T-helper 1 cell (primary cell): ENCODE measurements at regions not wholly inside any gene's neighbourhood (a gene's known extent, or its start where the extent isn't known, plus 50 kb on each side); places are given as distances from the start of the nearest gene placed in this dataset.

Experiments
- DNase-seq, 5 donors: peaks; one replicate each; pipeline ENCODE4 v3.0.0-alpha.2; 2012 to 2020

DNA sequence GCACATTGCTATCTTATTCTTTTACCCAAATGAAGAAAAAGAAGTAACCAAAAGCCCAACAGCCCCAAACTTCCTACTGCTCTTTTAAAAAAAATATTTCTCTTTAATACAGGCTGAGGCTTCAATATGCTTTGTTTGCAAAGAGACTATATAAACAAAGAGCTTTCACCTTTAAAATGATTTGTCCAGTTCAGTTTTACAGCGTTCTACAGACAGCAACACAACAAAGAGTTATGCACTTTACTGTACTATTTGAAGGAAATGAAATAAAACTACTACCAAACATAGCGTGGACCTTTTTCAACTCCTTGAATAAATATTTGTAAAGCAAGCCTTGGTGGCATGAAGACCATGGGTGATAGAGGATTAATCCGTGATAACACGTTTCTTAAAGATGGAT lies 151.2 kb downstream of the FGF9 start:
- no peak for DNase-seq

DNA sequence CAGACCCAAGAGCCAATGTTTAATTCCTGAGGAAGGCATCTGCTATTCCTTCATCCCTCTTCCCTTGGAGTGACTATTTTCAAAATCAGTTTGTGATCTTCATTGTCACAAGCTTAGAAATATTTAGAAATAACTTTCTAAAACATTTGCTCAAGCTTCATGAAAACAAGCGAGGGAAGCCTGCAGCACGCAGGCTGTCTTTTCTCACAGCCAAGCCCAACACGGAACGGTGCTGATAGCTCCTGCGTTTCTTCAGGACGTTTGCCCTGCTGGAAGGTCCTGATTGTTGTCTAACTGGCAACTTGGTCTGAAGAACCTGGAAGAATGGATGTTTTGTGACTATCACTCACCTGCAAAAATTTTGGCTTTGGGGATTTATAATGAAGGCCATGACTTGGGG lies 152.5 kb downstream of the FGF9 start:
- DNase-seq = no peak

DNA sequence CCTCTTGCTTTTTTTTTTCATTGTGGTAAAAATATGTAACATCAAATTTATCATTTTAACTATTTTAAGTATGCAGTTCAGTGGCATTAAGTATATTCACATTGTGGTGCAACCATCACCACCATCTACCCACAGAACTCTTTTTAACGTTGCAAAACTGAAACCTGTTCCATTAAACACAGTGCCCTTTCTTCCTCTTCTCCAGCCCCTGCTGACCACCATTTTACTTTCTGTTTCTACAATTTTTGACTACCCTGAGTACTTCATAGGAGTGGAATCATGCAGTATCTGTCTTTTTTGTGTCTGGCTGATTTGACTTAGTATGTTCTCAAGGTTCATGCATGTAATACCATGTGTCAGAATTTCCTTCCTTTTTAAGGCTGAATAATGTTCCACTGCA lies 153.1 kb downstream of the FGF9 start:
- DNase-seq = no peak

DNA sequence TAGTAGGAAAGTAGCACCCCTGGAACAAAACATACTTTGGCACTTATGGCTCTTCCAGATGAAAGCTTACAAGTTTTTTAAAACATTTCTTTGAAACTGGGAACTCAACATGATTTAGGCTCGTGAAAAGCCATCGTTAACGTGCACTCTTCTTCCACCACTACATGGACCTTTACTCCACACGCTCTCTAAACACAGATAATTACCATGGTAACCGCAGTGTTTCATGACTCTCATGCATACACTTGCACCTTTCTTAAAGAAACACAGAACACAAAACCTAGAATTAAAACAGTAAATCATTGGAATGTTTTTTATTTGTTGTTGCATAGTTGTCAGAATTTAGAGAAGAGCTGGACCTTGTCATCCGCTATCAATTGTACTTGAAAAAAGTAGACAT lies 154.3 kb downstream of the FGF9 start:
- DNase-seq = no peak

DNA sequence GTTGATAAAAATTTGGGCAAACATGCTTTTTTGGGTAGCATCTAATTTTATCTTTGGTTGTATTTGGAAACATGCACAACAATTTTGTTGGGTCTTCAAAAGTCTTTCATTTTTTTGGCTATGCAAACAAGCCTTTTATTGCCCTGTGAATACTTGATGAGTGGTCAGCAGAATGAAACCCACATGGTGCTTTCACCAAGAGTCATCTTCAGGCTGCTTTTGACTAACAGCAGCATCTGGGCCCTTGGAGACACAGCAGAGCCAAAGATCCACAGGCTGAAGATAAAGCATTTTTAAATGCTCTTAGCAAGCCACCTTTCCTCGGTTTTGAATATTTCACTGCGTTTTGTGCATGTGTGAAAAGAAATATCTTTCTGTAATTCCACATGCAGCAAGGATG lies 154.9 kb downstream of the FGF9 start:
- DNase-seq = no peak

DNA sequence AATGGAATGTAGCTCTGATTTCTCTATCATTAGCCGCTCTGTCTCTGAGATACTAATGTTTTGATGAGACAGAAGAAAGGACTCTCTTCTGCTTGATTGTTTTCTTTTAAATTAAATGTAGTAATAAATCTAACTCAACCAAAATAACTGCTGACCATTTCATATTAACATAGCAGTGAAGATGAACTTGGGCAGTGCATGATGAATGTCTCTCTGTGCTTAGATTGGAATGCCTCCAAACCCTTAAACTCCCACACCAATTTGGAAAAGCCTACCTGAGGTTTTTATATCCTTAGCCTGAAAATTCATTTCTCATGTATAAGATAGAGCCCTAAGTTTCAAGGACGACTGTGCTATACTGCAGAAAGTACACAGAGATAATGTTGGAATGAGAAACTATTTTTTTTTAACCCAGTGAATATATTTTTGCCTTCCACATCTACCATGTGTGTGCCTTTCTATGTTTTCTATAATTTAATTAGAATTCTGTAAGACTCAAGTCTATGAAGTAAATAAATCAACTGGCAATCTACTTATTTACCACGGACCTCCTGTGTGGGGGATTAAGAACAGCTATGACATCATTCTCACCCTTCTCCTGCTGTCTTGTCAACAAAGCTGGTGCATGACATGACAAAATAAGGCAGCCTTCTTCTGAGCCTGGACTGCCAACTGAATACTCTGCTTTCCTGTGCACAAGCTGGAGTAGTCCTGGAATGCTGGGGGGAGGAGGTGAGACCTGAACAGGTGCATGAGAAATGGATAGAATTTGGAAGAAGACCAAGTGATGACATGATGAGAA lies 155.5 kb downstream of the FGF9 start:
- DNase-seq = no peak

DNA sequence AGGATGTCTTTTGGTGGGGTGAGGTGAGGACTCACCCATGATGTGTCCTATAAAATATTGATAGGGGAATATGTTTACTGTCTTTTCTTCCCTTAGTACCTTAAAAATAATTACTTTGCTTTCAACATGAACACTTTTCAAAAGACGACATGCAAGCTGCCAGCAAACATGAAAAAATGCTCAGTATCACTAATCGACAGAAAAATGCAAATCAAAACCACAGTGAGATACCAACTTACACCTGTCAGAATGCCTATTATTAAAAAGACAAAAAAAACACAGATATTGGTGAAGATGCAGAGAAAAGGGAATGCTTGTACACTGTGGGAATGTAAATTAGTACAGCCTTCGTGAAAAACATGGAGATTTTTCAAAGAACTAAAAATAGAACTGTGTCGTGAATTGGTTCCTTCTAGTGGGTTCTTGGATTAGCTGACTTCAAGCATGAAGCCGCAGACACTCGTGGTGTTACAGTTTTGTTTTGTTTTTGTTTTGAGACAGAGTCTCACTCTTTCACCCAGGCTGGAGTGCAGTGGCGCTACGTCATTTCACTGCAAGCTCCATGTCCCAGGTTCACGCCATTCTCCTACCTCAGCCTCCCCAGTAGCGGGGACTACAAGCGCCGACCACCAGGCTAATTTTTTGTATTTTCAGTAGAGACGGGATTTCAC lies 160.9 kb downstream of the FGF9 start:
- DNase-seq = no peak

DNA sequence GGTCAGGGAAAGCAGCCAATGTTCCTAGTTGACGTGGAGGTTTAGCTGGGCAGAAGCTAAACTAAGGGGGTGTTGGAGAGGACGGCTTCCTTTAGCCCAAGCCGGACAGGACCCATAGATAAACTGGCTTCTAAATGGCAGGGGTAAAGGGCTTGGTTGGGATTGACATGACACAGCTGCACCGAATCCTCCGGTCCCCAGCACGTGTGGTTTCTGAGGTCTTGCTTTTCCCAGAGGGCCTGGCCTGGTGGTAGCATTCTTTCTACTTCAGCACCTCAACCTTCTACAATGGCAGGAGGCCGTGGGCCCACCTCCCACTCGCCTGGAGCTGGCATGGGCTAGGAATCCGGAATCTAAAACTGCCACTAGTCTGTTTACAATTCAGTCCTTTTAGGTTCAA lies 163.0 kb downstream of the FGF9 start:
- DNase-seq = no peak

DNA sequence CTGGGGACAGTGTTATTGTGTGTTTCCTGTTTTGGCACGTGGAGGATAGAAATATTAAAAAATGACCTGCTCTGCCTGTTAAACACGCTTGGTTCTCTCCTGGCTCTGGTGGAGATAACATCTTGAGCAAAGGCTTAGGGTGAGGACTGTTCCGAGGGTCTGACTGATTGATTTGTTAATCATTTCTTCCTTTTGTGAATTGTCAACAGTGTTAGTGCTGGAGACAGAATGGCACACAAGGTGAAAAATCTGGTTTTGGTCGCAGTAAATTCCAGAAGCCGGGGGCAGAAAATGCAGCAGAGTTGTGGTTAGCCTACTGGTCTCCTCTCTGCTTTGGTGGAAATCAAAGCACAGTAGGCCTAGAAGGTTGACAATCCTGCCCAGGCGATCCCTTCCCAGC lies 163.6 kb downstream of the FGF9 start:
- DNase-seq = no peak

DNA sequence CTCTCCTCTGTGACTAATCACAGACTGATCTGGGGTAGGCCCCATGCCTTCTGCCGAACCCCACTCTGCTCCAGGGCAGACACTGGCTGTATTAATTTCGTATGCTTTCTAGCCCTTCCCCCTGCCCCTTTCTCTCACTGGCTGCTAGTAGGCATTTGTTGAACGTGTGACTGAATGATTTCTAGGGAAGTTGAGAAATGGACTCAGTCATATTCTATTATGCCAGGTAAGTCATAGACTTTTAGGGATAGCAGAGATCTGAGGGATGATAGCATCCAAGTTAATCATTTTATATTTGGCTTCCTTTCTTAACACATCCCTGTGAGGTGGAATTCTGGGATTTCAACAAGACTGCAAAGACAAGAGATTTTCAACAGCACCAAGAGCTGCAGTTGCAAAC lies 166.4 kb downstream of the FGF9 start:
- DNase-seq = no peak

DNA sequence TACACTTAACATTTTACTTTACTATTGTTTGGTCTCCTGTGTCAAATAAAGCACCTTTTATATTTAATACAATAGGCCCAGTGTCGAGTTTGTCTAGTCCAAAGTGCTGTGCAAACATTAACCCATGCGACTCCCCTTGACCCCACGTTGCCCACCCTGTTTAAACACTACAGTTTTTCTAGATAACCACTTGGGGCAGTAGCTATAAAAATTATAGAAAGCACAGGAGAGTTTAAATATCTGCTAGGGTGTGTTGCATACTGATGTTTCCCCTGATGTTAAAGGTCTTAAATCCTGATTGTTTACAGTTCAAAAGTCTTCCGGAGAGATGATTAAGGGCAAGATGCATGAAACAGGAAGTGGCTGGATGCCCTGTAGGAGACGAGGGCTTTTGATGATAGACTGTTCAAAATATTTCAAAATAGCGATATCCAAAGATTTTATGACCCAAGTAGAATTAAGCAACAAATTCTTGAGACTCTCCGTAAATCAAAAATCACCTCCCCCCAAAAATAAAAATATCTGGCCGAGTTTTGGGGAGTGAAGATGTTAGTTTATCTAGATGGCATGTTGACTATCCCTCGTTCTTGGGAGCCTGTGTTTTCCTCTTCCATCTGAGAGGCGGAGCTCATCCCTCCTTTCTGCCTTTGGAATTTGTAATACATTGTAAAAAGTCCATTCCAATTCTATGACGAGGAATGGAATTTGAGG lies 167.1 kb downstream of the FGF9 start:
- DNase-seq = no peak

DNA sequence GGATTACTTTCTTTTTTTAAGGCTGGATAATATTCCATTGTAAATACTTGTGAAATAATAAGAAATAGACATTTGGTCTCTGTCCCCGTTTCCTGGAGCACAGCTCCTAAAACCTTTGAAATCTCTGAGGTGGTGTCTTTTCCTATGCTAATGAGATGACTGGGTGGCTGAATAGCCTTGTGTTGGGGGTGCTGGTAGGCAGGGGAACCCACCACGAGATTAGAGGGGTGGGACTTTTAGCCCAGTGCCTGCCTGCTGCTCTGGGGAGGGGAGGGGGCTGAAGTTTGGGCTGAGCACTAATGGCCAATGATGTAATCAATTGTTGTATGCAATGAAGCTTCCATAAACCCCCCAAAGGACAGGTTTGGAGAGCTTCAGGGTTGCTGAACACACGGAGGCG lies 175.7 kb downstream of the FGF9 start:
- DNase-seq = no peak

DNA sequence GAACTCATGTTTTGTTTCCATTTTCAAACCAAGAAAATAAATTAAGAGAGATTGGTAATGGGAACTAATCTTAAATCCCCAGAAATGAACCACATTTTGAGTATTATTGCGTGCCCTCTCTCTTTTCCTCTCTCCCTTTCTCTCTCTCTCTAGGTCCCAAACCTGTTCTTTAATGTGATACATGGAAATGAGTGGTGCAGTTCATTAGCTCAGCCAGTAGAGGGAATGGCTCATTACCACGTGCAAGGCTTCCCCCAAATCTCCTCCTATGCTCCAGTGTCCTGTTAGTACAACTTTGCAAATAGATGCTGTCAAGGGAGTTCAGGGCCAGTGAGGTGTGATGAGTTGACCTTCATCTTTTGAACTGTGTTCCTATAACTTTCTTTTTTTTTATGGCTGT lies 178.4 kb downstream of the FGF9 start:
- peak in 2 of 5 donors; percentile 1 to 2 for DNase-seq

DNA sequence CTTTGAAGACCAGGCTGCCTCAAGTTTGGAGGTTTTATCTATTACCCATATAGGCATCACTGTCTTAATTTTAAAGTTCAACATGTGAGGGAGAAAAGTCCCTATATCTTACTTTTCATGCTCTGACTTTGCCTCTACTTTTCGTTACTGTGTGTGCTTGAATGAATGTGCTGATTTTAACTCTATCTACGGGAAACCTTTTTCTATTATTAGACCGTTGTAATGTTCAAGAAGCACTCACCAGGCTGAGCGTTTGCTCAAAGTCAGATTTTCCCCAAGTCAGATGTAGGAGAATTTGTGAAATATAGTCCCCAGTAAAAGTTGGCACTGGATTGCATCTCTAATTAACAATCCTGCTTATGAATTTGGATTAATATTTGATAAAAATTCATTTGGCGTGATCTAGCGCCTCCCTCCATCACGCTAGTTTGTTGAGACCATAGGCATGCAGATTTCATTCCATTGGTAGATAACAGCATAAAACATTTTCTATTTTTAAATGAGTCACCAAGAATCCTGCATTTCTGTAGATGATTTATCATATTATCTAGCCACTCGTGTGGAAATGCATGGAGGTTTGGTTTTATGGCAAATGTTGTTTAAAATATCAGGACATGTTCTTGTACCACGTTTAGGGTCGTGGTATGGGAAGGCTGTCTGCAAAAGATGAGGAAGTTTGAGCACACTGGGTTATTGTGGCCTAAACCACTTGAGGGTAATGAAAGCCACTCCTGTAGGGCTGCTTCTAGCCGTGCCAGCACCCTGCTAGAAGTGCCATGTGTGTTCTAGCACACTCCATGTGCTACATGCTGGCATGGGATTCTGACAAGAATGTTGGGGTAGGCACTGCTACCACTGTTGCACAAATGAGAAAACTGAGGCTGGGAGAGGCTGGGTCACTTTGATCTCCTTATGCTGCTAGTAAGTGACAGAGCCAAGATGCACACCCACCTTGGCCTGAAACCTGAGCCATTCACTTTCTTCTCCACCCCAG lies 179.4 kb downstream of the FGF9 start:
- DNase-seq = no peak

DNA sequence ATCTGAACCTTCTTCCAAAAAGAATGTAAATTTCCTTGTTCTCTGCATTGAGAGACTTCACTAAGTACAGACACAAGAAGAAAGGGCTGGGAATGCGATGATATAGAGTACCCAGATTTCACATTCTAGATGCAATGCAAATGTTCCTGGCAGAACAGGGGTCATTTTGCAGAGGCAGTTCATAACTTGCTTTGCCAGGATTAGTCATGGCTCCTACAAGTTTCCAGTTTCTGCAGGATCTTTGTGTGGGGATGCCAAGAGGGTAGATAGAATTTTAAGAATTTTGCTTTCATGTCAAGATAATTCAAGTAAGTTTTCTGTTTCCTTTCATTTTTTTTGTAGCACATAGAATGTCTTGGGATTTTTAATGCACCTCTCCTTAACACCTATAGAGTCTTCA lies 181.2 kb downstream of the FGF9 start:
- no peak for DNase-seq

DNA sequence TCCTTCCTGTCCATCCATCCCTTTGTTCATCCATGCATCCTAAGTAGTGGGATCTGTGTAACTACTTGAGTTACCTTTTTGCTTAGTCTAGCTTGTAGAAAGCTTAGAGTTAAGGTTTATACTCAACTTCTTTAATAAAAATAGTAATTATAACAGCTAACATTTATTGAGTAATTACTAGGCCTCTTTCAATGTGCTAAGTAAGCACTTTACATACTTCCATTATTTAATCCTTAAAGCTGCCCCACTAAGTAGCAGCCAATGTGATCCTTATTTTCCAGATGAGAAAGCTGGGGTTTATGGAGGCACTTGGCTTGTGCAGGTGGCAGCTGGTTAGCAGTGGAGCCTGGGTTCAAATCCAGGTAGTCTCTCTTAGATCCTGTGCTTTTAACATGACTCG lies 182.9 kb downstream of the FGF9 start:
- no peak for DNase-seq

DNA sequence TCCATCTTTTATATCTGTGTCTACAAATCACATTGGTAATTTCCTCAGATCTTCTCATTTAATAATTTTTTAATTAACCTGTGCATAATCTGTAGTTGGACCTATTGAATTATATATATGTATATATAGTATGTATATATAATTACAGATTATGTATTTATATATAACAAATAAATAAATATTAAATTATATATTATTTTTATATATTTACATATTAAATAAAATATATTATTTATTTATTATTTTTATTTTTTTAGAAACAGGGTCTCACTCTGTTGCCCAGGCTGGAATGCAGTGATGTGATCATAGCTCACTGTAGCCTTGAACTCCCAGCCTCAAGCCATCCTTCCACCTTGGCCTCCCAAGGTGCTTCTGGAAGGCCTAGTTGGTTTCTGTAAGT lies 197.9 kb downstream of the FGF9 start:
- DNase-seq = no peak

DNA sequence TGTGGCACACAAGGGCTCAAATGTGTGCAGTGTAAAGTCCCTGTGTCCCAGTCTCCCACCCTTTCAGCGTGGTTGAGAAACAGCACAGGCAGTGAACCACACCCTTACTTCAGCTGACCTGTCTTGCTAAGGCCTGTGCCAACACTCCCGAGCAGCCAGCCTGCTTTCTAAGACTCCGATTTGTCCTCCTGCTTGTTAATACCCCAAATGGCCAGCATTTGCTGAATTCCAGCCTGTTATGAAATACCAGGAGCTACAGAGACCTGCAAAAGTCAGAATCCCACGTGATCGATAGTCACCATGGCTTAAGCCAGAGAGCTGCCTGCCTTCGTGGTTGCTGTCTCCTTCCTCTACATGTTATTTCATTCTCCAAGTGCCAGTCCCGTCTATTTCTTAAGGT lies 200.5 kb downstream of the FGF9 start:
- DNase-seq = no peak

DNA sequence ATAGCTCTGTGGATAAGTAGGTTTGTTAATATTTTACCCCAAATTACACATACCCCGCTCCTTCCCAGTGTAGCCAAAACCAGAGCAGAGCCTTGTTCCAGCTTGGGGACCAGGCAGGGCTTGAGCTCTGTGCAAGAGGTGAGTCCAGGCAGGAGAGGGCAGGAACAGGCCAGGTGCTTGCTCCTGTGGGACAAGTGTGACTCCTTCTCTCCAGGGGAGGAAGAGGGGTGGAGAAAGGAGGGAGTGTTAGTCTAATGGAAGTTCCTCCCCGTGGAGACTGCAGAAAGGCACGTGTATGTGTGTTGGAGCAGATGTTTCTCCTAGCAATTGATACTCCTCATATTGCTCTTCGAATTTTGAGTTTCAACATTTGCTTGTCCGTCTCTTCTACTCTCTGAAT lies 201.0 kb downstream of the FGF9 start:
- no peak for DNase-seq

DNA sequence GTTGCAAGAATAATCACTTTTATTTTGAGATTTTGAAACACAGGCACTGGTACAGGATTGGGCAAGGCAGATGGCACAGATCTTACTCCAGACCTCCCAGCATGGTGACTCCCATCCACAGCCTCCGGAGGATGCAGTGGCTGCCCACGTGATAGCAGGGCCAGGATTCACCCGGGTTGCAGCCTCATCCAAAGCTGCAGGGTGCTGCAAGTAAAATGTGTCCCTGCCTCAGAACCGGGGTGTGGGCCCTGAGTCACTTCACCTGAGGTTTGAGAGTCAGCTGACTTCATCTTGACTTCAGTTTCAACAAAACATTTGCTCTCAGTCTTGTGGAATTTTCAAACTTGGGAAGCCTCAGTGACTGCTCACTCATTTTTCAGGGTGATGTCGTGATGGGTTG lies 201.9 kb downstream of the FGF9 start:
- no peak for DNase-seq

DNA sequence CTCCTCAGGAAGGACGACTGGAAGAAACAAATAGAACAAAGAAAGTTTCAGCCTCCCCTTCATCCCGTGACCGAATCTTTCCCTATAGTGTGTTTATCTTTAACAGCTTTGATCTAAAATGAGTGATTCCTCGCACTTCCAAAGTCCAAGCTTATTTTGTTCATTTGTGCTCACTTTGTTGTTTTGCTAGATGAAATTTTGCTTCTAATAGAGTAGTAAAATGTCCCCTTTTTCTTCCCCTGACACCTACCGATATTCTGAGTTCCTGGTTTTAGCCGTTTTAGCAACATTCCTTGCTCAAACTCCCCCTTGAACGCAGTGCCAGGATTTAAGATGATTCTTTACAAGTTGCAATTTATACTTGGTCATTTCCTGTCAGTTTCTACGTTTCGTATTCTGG lies 204.2 kb downstream of the FGF9 start:
- no peak for DNase-seq

DNA sequence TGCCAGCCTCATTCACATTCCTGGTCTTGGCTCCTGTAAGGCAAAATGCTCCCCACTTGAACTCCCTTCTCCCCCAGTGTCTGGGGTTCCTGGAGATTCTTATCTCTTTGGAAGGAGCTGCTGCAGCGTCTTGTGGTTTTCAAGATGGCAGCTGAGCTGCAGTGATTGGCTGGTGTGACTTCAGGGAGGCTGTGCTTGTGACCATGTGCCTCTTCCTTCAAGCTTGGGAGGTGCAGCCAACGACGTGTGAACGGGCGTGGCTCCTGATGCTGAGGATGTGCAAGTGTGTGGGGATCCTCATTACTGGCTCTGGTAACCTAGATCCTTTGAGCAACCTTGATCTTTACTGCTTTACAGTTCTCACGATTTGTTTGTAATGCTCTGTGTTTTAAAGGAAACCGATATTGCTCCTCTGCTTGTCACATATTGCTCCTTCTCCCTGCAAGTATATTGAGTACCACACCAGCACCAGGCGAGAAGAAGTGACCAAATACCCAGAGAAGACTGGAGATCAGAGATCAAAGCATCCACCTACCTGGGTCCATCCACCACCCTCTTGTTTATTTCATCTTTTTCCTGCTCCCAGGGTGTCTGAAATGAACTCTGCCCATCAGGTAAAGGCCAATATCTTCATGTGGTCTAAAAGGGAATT lies 208.5 kb downstream of the FGF9 start:
- DNase-seq = no peak
